NCI-H69 (cell line): ENCODE measurements at regions not wholly inside any gene's neighbourhood (a gene's known extent, or its start where the extent isn't known, plus 50 kb on each side); places are given as distances from the start of the nearest gene placed in this dataset.

ENCODE experiments used
- DNase-seq: peaks from one replicate; lab custom pipeline; 2025; lab: John Stamatoyannopoulos, UW

DNA sequence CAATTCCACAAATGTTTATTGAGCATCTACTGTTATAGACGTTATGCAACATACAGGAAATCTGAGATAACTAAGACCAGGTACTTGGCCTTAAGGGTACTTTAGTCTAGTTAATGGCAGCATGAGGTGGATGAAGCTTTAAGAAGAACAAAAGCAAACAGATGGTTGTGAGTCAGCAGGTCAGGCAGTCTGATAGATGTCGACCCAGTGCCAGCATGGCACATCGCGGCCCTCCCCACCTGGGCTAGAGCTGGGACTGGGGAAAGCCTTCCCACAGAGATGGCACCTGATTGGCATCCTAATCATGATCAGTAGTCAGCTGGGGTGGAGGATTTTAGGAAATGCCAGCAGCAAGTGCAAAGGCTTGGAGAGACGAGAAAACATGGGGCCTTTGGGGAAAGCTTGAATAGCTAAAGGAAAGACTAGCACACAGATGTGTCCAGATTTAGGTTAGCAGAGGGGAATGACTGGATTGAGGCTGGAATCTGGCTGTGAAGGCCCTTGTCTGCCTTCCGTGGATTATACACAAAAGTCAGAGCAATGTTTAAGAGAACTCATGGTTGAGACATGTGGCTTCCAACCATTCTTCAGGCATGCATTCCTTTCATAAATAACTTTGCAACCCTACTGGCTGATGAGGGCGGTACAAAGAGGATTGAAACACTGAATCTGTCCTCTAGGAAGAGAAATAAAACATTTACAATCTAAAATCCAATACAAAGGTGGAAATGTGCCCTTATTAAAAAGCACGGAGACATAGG lies 395.4 kb upstream of the WWC1 start:
- peak; percentile 31 for DNase-seq

DNA sequence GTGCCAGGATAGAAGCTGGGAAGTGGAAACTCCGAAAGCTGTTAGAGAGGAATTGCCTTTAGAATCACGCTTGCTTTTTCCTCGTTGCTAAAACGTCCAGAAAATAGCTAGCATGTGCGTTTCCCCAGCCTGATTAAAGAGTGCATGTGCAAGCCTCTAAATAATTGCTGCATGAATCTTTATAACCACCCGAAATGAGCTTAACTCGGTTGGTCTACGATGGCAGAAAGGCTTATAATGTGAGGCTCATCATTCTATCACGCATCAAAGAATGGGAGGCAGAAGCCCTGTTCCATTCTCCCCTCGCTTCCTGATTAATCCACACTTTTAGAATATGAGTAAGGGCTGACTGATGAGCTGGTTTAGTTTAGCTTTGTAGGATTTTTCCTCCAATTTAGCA lies 394.6 kb upstream of the WWC1 start:
- DNase-seq = no peak

DNA sequence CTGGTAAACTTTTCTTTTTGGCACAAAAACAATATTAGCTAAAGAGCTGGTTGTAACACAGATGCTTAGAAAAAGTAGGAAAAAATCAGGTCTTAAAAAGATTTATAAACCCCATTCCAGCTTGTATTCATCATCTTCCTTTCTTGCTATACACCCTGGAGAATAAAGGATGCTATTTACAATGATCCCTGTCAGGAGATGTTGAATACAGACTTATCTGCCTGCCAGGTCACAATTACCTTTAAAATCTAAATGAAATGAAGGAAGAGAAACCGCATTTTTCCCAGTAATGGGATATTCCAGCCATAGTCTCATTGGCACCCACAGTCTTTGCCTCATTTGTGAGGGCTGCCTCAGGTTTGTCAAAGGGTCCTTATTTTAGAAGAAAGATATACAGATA lies 394.1 kb upstream of the WWC1 start:
- DNase-seq = no peak

DNA sequence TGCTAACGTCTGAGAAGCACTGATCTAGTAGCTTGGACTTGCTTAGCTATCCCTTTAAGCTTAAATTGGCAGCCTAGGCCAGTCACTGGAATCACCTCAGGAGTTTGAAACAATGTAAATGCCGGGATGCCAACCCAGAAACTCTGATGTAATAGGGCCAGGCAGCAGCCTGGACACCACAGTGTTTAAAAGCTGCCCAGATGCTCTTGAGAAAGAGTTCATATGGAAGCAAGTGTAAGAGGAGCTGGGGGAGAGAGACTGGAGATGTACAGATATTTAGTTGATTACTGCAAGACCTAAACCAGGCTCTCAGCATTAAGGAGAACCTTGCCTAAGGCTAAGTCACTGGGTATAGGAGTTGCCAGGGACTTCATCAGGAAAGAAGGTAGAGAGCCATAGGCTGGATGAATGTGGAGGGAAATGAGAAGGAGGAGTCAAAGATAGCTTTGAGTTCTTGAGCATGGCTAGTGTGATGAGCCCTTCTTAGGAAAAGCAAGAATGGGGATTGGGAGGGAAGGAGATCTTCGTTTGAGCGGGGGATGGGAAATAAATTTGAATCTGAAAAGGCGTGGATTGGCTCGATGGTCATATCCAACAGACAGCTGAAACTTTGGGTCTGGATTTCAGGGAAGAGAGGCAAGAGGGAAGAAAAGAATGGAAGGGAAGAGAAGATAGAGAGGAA lies 392.9 kb upstream of the WWC1 start:
- no peak for DNase-seq

DNA sequence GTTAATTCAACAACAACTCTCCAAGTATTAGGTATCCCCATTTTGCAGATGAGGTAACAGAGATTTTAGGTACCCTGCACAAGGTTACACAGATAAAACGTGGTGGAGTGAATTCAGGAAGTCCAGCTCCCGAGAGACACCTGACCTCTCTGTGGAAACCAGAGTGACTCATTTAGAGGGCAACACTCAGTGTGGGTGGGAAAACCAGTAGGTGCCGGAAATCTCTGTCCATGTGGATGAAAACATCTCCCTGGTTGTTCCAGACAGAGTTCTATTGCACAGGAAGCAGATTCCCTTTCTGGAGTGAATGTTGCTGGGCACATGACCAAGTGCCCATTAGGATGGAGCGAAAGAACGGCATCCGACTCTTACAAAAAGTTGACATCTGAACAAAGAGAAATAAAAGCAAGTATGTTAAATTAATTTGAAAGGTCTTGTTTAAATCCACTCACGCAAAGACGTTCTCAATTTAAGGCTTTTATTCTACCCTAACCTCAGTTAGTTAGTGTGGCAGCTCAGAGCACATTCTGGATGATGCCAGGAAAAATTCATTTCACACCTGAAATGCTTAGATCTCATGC lies 391.9 kb upstream of the WWC1 start:
- peak; percentile 12 for DNase-seq

DNA sequence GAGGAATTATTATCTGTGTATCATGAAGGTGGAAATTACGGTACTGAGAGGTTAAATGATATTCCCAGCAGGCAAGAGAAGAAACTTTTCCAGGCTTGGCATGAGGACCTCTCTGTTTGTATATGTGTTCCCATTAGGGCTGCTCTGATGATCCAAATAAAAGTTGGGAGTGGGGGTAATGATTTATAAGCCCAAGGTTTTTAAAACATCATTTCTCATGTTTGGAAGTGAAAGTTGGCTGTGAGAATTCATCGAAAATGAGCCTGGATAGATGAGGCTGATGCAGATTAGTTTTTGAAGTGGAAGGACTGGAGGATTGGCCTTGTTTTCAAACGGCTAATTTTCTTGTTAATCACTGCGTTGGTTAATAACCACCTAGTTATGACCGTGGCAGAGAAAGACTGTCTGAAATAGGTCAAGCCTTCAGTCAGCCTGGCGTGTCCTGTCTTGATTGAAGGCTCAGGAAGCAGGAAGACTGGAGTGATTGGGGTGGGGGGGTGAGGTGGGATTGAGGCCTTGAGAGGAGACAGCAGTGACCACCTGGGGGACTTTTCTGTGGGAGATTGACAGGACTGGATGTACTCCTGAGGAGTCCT lies 391.0 kb upstream of the WWC1 start:
- DNase-seq = peak; percentile 15

DNA sequence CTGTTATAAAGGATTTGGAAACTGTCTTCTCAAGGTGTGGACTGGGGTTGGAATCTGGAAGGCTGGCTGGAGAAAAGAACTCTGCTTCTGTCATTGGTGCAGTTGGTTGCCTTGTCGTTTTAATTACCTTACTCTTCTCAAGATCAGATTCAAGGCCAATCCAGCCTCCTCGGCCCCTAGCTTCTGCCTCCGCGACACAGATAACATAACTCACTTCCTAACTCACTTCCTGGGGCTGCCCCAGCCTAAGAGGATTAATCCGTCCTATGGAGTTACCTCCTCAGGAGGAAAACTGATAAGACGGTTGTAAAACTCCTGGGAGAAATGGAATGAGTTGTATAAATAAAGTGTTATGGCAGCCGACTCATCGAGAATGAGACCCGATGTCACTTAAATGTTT lies 389.1 kb upstream of the WWC1 start:
- DNase-seq = no peak

DNA sequence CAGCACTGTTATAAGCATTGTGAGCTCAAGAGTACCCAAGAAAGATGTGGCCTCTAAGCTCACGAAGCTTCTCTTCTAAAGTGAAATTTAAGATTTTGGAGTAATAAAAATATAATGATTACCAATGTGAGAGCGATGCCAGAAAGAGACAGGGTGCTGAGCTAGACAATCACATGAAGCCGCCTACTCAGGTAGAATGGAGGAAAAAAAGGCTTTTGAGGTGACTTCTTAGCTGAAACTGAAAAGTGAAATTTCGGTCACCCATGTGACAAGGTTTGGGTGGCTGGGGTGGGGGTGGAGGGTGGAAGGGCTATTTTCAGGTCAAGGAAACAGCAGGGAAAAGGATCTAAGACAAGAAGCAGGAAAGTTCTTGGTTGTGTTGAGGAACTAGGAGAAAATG lies 388.2 kb upstream of the WWC1 start:
- DNase-seq = no peak

DNA sequence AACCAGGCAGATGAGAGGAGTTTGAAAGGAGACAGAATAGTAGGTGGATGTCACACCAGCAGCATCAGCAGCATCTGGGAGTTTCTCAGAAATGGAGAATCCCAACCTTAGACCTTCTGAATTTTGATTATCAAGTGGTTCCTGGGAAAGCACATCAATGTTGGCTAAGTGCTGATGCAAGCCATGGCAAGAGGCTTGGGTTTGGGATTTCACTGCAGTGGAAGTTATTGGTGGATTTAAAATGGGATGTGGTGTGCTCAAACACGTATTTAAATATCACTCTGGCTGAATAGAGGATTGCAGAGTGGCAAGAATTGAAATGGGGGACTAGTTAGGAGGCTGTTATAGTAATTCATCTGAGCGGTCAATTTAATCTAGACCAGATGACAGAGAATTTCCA lies 387.8 kb upstream of the WWC1 start:
- DNase-seq = no peak

DNA sequence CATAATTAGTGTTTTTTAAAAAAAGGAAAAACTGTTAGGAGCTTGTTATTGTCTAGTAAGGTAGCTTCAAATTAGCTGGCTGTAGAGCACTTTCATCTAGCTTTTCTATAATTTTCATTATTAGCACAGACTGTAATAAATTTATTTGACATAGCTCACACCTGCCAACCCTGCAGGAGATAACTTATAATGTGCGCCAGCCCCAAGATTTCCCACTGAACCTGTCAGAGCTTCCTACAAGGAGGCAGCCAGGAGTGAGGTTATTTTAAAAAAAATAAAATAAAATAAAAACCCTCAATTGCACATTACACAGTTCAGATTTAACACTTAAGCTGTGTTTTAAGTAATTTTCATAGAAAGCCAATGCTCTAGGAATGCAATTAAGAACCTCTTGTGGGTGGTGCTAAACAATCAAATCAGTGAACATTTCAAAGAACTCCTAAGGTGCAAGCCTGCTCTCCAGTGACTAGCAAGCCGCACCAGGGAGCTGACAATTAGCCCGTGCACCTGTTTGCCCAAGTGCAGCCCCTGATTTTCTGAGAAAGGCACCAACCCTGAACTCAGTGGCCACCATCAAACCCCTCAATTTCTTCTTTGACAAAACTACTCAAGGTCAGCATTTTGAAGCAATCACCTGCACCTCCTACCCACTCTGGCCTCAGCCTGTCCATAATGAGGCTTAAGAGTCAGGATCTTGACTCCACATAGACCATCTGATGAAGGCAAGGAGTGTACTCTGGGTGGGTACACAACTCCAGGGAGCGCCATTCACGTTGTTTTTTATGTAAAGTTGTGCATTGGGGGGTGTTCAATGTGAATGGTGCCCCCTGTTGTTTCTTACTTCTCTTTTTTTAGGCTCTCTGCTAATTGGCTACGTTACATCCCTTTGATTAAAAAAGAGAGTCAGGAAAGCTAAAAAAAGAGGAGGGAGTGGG lies 385.3 kb upstream of the WWC1 start:
- DNase-seq = peak; percentile 78

DNA sequence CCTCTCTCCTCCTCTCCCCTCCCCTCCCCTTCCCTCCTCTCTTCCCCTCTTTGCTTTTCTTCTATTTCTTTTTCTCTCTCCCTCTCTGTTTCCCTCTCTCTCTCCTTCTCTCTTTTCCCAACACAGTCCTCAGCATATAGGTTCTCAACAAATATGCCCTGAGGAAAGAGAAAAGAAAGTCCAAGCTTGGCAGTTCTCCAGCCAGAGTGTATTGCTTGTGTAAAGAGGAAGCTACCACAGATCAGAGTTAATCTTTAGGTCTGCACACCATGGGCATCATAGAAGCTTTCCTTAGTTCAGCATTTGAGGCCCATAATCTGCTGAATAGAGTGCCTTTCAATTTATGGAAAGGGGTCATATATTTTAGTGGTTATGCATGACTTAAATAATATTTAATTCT lies 382.8 kb upstream of the WWC1 start:
- DNase-seq = peak; percentile 67

DNA sequence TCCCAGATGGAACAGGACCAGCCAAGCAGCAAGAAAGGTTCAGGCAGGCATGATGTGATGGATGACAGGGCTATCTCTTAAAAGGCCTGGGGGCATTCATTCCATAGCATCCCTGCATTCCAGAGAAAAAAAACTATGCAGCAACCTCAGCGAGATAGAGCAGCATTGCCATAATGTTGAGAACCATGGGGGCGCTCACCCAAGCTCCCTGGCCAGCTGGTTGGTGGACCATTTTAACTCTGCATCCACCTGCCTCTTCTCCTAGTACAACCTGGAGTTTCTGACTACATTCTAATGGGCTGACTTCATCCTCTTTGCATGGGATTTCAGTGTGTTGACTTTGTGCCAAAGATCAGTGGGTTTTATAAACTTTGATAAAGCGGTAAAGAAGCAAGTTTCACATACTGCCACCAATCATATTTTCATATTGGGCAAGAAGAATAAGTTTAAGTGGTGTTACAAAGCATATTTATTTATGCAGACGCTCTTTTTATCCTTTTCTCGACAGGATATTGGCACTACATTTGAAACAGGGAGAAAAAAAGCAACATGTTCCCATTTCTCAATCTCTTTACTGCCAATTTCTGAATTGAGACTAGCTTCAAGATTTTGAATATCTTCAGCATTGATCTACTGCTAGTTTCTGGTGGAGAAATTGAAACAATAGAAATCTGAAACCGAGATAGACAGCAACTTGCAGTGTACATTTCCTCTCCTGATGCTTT lies 378.3 kb upstream of the WWC1 start:
- DNase-seq = no peak

DNA sequence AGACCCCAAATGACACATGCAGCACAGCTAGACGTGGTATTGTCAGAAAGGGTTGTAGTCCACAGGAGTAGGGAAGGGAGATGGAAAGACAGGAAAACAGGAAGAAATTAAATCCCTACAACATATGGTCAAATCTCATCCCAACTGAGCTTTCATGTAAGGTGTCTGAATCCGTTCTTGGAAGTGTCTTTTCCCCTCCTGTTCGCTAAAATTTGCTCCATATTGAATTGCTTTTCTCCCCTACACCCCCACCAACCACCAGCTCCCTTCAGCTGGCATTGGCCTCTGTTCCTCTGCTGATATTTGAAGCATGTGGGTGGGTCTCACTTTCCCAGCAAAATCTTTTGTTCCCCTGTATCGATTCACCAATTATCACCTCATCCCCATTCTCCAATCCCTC lies 376.2 kb upstream of the WWC1 start:
- DNase-seq = no peak

DNA sequence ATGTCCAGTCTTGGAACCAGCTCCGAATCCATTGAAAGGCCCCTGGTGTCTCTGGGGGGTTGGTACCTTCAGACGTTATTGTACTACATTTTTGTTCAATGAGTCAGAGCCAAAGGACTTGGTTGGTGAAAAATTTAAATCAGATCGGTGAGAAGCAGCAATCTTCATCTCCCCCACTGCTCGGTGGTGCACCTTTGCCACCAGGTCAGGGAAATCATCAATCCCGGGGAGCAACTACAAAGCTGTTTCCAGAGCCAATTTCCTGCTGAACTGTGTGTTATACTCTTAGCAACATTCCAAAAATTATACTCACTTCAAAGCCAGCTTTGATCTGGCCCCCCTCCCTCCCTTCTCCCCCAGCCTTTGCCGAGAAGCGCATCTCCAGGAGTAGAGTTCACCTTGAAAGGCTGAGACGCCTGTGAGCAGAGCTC lies 375.2 kb upstream of the WWC1 start:
- DNase-seq = no peak

DNA sequence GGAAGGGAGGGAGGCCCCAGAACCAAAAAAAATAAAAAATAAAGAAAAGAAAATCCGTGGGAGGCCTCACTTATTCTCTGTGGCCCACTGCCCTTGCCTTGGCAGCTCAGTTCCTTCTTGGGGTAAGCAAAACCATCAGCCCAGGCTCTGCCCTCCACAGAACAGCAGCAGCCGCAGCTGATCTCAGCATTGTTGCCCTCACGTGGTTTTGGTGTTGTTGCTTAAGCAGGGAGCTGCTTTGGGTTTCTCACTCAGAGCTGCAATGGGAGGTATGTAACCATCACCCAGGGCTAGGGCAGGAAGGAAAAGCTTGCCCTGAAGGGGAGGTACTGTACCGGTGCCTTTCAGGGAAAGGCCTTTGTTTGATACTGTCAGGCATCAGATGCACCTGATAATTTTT lies 374.7 kb upstream of the WWC1 start:
- DNase-seq = no peak

DNA sequence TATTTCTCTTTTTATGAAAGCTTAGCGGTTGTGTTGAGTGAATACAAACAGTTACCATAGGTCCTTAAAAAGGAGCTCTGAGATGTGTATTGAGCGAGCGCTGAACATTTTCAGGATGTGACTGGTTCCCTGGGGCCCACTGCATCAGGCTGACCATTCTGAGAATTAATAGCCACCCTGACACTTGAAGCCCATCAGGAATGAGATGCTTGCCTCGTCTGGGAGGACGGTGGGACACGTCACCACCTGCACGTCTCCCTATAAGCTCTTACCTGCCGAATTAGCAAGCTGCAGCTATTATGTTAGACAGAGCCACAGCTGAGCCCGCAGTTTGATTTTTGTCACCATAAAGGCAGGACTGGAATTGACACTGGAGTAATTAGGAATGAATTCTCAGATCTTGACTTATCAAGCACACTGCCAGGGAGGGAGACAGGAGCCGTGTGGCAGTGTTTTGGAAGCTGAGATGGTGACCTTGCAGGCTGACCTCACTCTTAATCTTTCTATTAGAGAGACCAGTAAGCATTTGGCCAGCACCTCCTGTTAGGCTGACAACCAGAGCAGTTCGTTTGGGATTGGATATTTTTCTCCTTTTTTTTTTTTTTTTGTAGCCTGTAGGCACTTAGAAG lies 373.1 kb upstream of the WWC1 start:
- DNase-seq = peak; percentile 22

DNA sequence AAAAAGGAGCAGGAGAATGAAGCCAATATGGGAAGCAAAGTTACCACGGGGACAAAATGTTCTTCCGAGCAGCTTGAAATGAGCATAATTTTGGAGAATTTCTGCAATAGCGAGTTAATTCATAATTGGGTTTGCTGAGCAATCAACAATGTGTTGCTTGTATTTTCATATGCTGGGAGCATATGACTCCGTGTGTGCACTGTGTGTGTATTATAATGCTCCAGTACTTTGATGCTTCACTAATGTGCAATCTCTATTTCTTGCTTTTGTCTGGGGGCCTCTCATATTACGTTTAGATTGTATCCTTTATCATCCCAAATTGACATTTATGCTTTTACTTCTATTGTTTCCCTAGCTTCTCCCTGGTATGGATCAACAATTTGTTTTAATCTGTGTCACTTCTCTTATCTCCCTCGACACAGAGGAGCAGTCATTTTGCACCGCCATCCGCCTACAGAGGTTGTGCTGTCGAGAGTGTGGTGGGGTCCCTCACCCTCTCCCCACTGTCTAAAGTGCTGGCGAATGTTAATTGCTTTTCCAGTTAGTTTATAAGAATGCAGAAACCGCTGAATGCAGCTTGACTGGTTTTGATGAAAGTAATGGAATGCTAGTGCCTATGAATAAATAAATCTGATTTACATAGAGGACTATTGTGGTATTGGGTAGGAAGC lies 372.5 kb upstream of the WWC1 start:
- peak; percentile 37 for DNase-seq

DNA sequence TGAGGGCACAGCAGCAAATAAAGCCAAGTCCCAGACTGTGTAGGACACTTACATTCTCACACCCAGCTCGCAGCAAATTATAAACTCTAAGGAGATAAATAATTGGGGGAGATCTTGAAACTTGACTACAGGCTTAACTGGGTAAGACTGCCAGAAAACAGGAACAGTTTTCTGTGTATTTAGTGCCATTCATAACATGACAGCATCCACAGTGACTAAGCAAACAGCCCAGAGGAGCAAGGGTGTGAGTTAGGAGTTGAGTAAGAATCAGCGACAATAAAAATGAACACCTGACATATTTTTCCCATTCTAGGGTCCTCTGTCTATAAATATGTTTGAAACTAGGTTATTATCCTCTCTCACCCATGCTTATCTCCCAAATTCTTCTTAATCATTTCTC lies 370.9 kb upstream of the WWC1 start:
- no peak for DNase-seq

DNA sequence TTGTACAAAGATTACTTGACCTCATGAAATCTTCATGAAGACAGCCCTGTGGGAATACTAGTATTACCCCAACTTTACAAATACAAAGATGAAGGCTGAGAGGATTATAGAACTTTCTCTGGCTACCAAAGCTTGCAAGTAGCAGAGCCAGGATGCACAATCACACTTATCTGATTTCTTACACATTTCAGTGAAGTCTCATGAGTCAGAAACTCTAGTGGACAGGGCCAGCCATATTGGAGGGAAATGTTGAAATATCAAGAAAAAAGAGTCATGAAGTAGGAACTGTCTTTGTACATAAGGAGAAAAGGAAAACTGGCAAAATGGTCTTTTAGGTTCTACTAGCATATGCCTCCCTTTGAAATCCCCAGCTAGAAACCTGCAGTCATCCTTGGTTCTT lies 369.6 kb upstream of the WWC1 start:
- no peak for DNase-seq

DNA sequence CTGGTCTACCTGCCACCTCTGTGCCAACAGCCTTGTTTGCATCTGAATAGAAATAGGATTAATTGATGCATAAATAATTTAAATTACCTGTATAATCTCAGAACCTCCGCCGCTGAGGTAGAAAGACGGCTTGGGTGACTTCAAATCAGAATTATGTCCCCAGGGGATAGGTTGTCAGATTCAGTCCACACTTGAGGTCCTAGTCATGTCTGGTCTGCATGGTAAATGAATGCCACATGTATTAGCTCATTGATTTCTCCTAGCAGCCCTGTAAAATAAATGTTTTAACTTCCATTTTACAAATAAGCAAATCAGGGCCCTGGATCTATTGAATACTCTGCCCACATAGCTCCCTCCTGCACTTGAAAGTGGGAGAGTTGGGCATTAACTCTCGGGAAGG lies 368.0 kb upstream of the WWC1 start:
- peak; percentile 58 for DNase-seq
